NCI-H774 (cell line): ENCODE measurements at regions not wholly inside any gene's neighbourhood (a gene's known extent, or its start where the extent isn't known, plus 50 kb on each side); places are given as distances from the start of the nearest gene placed in this dataset.

Experiments
- DNase-seq: peaks from one replicate; lab custom pipeline; 2025; lab: John Stamatoyannopoulos, UW

- DNase-seq = no peak
These were observed 461.7 kb upstream of the DYNLRB2 start for GRCh38 chr16:80079072-80079471.

- DNase-seq = no peak
These were observed 463.1 kb upstream of the DYNLRB2 start for GRCh38 chr16:80077696-80078095.

- DNase-seq = no peak
These were observed 466.5 kb upstream of the DYNLRB2 start for GRCh38 chr16:80074329-80074728.

GRCh38 chr16:80071964-80072456, 468.8 kb upstream of the DYNLRB2 start:
- no peak for DNase-seq

GRCh38 chr16:80066805-80067580, 466.5 kb upstream of the MAF start:
- no peak for DNase-seq

- DNase-seq = no peak
These were observed 465.0 kb upstream of the MAF start for GRCh38 chr16:80065541-80065940.

- DNase-seq = no peak
These were observed 463.2 kb upstream of the MAF start for GRCh38 chr16:80063713-80064069.

GRCh38 chr16:80063031-80063712, 462.6 kb upstream of the MAF start:
- no peak for DNase-seq

- no peak for DNase-seq
These were observed 462.0 kb upstream of the MAF start for GRCh38 chr16:80062361-80063030.

GRCh38 chr16:80060470-80060869, 459.9 kb upstream of the MAF start:
- no peak for DNase-seq

- no peak for DNase-seq
These were observed 459.3 kb upstream of the MAF start for GRCh38 chr16:80059836-80060235.

GRCh38 chr16:80058214-80058613, 457.7 kb upstream of the MAF start:
- DNase-seq = no peak

- DNase-seq = no peak
These were observed 455.8 kb upstream of the MAF start for GRCh38 chr16:80056324-80056723.

GRCh38 chr16:80055831-80056230, 455.3 kb upstream of the MAF start:
- DNase-seq = no peak

- no peak for DNase-seq
These were observed 454.1 kb upstream of the MAF start for GRCh38 chr16:80054647-80055046.

- no peak for DNase-seq
These were observed 450.5 kb upstream of the MAF start for GRCh38 chr16:80051040-80051439.

GRCh38 chr16:80048250-80048649, 447.7 kb upstream of the MAF start:
- DNase-seq = no peak

- DNase-seq = no peak
These were observed 447.3 kb upstream of the MAF start for GRCh38 chr16:80047842-80048241.

- DNase-seq = no peak
These were observed 446.3 kb upstream of the MAF start for GRCh38 chr16:80046848-80047247.

- DNase-seq = no peak
These were observed 445.7 kb upstream of the MAF start for GRCh38 chr16:80046261-80046660.

- no peak for DNase-seq
These were observed 445.3 kb upstream of the MAF start for GRCh38 chr16:80045861-80046260.

GRCh38 chr16:80041410-80041809, 440.9 kb upstream of the MAF start:
- DNase-seq = no peak

GRCh38 chr16:80040814-80041213, 440.3 kb upstream of the MAF start:
- no peak for DNase-seq
